ENCODE measurements at regions not wholly inside any gene's neighbourhood (a gene's known extent, or its start where the extent isn't known, plus 50 kb on each side); places are given as distances from the start of the nearest gene placed in this dataset.

DNA sequence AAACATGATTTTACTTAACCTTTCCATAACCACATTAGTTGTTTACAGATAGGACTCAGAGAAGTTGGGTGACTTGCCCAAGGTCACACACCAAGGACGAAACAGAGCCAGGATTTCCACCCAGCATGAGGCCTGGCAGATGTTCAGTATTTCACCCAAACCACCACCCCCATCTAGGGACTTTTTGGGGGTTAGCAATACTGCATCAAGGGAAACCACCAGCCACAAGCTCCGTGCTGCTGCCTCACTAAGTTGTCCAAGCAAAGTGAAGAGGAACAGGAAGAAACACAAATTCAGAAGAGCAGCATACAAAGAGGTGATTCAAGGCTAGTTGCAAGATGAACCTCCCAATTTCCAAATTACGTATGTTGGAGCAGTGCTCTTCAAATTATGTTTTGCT, 219.6 kb upstream of the RORB start:
- Histone ChIP-seq H3K27ac (ENCODE audit: low read depth, low read length, poor library complexity, severe bottlenecking) (no peak overlapping the region), H3K9me3 (ENCODE audit: low read length) (no peaks in the 10 kb centered on the region), H3K4me1 (ENCODE audit: insufficient read depth, low read length, poor library complexity, severe bottlenecking) (no peaks in the 10 kb centered on the region), H3K4me2 (ENCODE audit: low read length) (no peak overlapping the region), H3K36me3 (ENCODE audit: insufficient read depth, low read length) (no peaks in the 10 kb centered on the region), H3K4me3 (ENCODE audit: low read depth, low read length, poor library complexity, severe bottlenecking) (no peak overlapping the region), H3K9me2 (ENCODE audit: insufficient read depth, low read length) (no peaks in the 10 kb centered on the region), H2AFZ (ENCODE audit: low read length) (no peak overlapping the region), H4K20me1 (ENCODE audit: insufficient read depth, low read length) (no peaks in the 10 kb centered on the region), H3K79me2 (ENCODE audit: insufficient read depth, low read depth, low read length) (no peaks in the 10 kb centered on the region)
- DNase-seq (ENCODE audit: low spot score), result no peak
- no TSS peak for BruUV-seq (replicated peaks)
- POLR2A ChIA-PET, result no interaction called here
- CTCF ChIA-PET (ENCODE audit: unreplicated experiment), result no interaction called here
- no peak for TF ChIP-seq EZH2phosphoT487 (IDR thresholded peaks at IDR 0.05; ENCODE audit: borderline replicate concordance, low read depth, low read length)
- TF ChIP-seq, protein P1, sequence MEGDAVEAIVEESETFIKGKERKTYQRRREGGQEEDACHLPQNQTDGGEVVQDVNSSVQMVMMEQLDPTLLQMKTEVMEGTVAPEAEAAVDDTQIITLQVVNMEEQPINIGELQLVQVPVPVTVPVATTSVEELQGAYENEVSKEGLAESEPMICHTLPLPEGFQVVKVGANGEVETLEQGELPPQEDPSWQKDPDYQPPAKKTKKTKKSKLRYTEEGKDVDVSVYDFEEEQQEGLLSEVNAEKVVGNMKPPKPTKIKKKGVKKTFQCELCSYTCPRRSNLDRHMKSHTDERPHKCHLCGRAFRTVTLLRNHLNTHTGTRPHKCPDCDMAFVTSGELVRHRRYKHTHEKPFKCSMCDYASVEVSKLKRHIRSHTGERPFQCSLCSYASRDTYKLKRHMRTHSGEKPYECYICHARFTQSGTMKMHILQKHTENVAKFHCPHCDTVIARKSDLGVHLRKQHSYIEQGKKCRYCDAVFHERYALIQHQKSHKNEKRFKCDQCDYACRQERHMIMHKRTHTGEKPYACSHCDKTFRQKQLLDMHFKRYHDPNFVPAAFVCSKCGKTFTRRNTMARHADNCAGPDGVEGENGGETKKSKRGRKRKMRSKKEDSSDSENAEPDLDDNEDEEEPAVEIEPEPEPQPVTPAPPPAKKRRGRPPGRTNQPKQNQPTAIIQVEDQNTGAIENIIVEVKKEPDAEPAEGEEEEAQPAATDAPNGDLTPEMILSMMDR (conservative IDR thresholded peaks at IDR 0.05; ENCODE audit: low read length), result no peak
- intact Hi-C loops (cut with micrococcal nuclease; ENCODE audit: unreplicated experiment), result no loop called here

DNA sequence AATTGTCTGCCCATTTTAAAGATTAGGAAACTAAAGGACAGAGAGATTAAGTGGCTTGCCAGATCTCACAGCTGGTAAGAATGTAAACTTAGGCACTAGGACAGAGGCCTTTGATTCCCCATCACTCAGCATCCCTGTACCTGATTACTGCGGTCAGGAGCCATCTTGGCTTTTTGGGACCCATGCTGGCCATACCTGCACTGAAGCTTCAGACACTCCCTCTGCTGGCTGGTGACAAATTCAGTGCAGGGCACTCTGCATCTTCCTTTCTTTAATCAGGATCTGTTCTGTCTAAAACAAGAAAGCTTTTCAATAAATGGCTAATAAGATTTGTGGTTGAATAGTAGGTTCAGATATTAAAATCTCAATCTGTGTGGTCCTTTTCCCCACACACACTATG, 215.5 kb upstream of the RORB start:
- CTCF ChIA-PET (ENCODE audit: unreplicated experiment), result no interaction called here
- no TSS peak for BruUV-seq (replicated peaks)
- H3K9me2 ChIP-seq (ENCODE audit: insufficient read depth, low read length), result no peaks in the 10 kb centered on the region
- H3K4me3 ChIP-seq (ENCODE audit: low read depth, low read length, poor library complexity, severe bottlenecking), result no peak overlapping the region
- H3K4me2 ChIP-seq (ENCODE audit: low read length), result no peak overlapping the region
- H2AFZ ChIP-seq (ENCODE audit: low read length), result no peak overlapping the region
- POLR2A ChIA-PET, result no interaction called here
- no peaks in the 10 kb centered on the region for H3K4me1 ChIP-seq (ENCODE audit: insufficient read depth, low read length, poor library complexity, severe bottlenecking)
- DNase-seq (ENCODE audit: low spot score), result peak; percentile 0
- no peak for TF ChIP-seq EZH2phosphoT487 (IDR thresholded peaks at IDR 0.05; ENCODE audit: borderline replicate concordance, low read depth, low read length)
- TF ChIP-seq, protein P1 (conservative IDR thresholded peaks at IDR 0.05; ENCODE audit: low read length), result peak; percentile 50
- H3K27ac ChIP-seq (ENCODE audit: low read depth, low read length, poor library complexity, severe bottlenecking), result no peak overlapping the region
- H3K9me3 ChIP-seq (ENCODE audit: low read length), result no peaks in the 10 kb centered on the region
- H4K20me1 ChIP-seq (ENCODE audit: insufficient read depth, low read length), result no peaks in the 10 kb centered on the region
- intact Hi-C loops (cut with micrococcal nuclease; ENCODE audit: unreplicated experiment), result no loop called here
- no peaks in the 10 kb centered on the region for H3K36me3 ChIP-seq (ENCODE audit: insufficient read depth, low read length)
- H3K79me2 ChIP-seq (ENCODE audit: insufficient read depth, low read depth, low read length), result no peaks in the 10 kb centered on the region

DNA sequence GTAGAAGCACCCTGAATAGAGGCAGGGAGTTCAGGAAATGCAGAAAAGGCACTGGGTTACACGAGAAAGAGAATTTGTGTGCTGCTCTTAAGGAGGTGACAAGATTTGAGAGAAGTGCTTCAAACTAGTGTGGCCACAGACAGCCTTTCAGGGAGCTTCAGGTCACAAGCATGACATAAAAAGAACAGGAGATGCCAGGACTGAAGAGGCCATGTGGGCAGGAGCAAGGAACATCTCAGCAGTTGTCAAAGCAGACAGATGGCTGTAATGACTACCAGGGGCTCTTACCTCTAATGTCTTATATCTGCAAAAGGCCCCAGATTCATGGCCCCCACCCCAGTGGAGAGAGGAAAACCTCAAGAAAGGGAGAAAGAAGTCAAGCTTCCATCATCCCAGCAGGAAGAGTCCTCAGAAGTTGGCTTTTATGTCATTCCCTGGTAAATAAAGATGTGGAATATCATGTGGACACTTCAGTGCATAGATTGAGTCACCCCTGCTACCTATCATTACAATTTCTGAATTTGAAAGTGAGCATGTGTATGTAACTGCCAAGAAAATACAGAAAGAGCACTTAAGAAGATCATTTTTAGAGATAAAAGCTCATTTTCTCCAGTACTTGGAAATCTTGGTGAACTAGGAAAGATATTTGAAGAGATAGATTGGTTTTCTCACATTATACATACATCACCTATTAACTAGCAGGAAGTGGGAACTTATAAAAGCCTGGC, 214.4 kb upstream of the RORB start:
- ChIA-PET CTCF (ENCODE audit: unreplicated experiment) (no interaction called here), POLR2A (interaction anchor here (0.6 kb wide), 2 partner anchors 43 to 360 kb away, joined by 3 read pairs; no protein-coding TSS in a partner anchor)
- Histone ChIP-seq H3K4me3 (ENCODE audit: low read depth, low read length, poor library complexity, severe bottlenecking) (no peak overlapping the region), H3K36me3 (ENCODE audit: insufficient read depth, low read length) (no peaks in the 10 kb centered on the region), H2AFZ (ENCODE audit: low read length) (no peak overlapping the region), H4K20me1 (ENCODE audit: insufficient read depth, low read length) (no peaks in the 10 kb centered on the region), H3K4me1 (ENCODE audit: insufficient read depth, low read length, poor library complexity, severe bottlenecking) (no peaks in the 10 kb centered on the region), H3K9me3 (ENCODE audit: low read length) (no peaks in the 10 kb centered on the region), H3K9me2 (ENCODE audit: insufficient read depth, low read length) (no peaks in the 10 kb centered on the region), H3K4me2 (ENCODE audit: low read length) (no peak overlapping the region), H3K27ac (ENCODE audit: low read depth, low read length, poor library complexity, severe bottlenecking) (no peak overlapping the region), H3K79me2 (ENCODE audit: insufficient read depth, low read depth, low read length) (no peaks in the 10 kb centered on the region)
- TF ChIP-seq, protein P1 (conservative IDR thresholded peaks at IDR 0.05; ENCODE audit: low read length), result no peak
- no peak for TF ChIP-seq EZH2phosphoT487 (IDR thresholded peaks at IDR 0.05; ENCODE audit: borderline replicate concordance, low read depth, low read length)
- no TSS peak for BruUV-seq (replicated peaks)
- intact Hi-C loops (cut with micrococcal nuclease; ENCODE audit: unreplicated experiment), result no loop called here
- no peak for DNase-seq (ENCODE audit: low spot score)

Data from OCI-LY7 (cell line).